GM12874 (cell line): ENCODE measurements at regions not wholly inside any gene's neighbourhood (a gene's known extent, or its start where the extent isn't known, plus 50 kb on each side); places are given as distances from the start of the nearest gene placed in this dataset.

Experiments
- TF ChIP-seq, protein P1 (sequence below): IDR thresholded peaks from 2 replicates; pipeline ENCODE4 v1.5.1; 2011; ENCODE audit warnings: low read depth, mild to moderate bottlenecking, control low read depth, low read length, moderate library complexity; ENCODE audit not compliant: insufficient read depth

DNA sequence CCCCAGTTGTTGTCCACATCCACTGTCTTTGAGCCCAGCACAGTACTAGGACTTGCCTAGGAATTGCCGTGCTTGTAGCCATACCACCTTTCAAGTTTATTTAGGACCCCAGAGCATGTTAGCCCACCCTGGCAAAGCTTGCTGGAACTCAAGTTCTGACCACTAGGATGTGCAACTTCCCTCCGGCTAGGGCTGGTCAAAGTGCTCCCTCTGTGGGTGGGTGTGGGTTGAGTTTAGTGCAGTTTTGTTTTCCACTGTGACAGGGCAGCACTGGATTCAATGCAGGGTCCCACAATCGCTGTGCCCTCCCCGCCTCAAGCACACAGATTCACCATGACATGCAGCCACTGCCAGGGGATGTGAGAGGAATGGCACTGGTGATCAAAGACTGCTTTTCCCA lies 96.0 kb downstream of the RASGEF1B start:
- TF ChIP-seq, protein P1, sequence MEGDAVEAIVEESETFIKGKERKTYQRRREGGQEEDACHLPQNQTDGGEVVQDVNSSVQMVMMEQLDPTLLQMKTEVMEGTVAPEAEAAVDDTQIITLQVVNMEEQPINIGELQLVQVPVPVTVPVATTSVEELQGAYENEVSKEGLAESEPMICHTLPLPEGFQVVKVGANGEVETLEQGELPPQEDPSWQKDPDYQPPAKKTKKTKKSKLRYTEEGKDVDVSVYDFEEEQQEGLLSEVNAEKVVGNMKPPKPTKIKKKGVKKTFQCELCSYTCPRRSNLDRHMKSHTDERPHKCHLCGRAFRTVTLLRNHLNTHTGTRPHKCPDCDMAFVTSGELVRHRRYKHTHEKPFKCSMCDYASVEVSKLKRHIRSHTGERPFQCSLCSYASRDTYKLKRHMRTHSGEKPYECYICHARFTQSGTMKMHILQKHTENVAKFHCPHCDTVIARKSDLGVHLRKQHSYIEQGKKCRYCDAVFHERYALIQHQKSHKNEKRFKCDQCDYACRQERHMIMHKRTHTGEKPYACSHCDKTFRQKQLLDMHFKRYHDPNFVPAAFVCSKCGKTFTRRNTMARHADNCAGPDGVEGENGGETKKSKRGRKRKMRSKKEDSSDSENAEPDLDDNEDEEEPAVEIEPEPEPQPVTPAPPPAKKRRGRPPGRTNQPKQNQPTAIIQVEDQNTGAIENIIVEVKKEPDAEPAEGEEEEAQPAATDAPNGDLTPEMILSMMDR: no peak

DNA sequence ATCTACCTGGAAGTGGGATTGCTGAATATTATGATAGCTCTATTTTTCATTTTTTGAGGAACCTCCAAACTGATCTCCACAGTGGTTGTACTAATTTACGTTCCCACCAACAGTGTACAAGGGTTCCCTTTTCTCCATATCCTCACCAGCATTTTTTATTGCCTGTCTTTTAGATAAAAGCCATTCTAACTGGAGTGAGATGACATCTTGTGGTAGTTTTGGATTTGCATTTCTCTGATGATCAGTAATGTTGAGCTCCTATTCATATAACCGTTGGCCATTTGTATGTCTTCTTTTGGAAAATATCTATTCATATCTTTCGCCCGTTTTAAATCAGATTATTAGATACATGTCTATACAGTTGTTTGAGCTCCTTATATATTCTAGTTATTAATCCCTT lies 101.8 kb downstream of the RASGEF1B start:
- TF ChIP-seq, protein P1: no peak

DNA sequence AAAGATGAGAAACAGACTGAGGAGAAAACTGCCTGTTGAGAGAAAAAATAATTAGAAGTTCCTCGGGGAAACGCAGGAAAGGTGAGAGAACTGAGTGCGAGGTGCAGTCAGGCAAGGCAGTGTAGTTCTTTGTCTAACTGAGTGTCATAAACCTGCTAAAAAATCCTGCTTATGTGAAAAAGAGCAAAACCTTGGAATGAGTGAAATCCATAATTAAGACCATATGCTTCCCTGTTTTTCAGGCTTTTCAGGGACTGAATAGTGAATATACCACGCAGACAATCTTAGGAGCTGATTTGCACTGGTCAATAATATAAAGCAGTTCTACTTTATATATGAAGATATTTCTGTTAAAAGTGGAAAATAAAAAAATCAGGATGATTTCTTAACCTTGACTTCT lies 104.9 kb downstream of the RASGEF1B start:
- TF ChIP-seq, protein P1: no peak

DNA sequence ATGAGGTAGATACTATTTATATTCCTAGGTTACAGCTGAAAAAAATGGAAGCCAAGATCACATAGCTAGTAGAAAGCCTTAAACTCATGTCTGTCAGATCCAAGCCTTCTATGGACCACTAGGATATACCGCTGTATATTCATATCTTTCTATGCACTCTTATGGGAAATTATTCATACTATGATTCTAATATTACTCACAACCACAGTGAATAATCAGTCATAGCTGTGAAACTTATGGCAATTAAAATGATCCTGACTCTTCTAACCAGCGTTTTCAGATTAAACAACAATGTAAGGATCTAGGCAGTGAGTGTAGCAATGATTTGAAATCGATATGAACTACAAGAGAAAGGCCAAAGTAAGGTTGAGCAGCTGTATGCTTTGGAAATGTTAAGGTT lies 111.0 kb downstream of the RASGEF1B start:
- TF ChIP-seq, protein P1: no peak

DNA sequence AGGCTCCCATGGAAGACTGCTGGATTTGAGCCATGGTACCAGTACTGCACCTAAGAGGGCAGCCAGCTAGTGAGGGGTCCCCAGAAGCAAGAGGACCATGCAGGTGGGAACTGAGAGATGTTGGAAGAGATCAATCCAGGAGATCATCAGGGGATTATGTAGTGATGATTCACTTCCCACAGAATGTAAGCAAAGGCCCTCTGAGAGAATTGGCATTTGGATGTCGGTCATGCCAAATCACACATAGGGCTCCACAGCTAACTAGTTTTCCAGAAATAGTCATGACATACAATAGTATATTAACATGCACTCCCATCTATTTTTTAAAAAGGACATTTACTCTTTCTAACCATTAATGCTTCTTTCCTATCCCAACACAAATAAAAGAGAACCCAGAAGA lies 112.5 kb downstream of the RASGEF1B start:
- TF ChIP-seq, protein P1: no peak

DNA sequence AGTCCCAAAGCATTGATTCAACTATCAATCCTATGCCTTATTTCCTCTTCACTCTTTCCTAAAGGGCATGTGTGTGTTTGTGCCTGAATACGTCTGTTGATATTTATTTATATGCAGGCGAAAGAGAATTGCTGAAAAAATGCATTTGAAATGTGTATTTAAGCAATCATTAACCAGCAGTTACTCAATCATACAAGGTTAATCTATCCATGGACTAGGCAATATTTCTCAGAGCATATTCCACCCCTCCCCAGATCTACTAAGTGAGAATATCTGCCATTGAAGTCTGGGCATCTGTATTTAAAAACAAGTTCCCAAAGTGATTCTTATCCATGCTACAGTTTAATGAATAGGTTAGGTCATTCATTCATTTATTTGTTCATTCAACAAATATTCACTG lies 113.6 kb downstream of the RASGEF1B start:
- TF ChIP-seq, protein P1: no peak

DNA sequence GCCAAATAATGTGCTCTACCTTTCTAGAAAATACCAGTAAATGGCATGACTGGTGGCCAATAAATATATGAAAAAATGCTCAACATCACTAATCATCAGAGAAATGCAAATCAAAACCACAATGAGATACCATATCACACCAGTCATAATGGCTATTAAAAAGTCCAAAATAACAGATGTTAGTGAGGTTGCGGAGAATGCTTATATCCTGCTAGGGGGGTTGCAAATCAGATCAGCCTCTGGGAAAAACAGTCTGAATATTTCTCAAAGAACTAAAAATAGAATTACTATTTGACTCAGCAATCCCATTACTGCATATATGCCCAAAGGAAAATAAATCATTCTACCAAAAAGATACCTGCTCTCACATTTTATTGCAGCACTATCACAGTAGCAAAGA lies 115.1 kb downstream of the RASGEF1B start:
- TF ChIP-seq, protein P1: no peak

DNA sequence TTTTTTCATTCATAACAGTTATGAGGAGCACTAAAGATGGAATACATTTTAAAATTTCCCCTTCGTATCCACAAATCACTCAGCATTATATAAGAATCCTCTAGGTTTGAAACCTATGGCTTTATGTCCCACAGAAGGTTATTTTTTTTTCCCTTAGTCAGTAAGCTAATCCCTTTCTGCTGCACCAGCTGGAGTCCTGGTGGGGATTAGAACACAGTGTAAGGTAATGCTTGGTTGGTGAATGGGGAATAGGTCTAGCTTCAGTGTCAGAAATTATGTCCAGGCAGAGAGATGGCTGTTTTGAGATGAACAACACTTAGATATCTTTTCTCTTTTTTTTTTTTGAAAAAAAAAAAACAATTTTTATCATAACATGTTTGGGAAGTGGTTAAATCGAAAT lies 116.6 kb downstream of the RASGEF1B start:
- TF ChIP-seq, protein P1: no peak
